Thyroid gland (tissue), 4 donors: ENCODE measurements at regions not wholly inside any gene's neighbourhood (a gene's known extent, or its start where the extent isn't known, plus 50 kb on each side); places are given as distances from the start of the nearest gene placed in this dataset.

Source experiments
- POLR2A ChIP-seq, 2 donors: fragments of 450-650 bp; IDR thresholded peaks; one replicate each; pipeline ENCODE4 v1.6.1; 2017; ENCODE audit warnings: antibody characterized with exemption in 2 of 2, mild to moderate bottlenecking in 2 of 2, moderate library complexity in 1 of 2
- TF ChIP-seq, protein P1 (sequence below), 6 experiments: fragments of 200-600 bp in 3 of 6; fragments of 450-650 bp in 3 of 6; sonication (generic) in 3 of 6; IDR thresholded peaks; one replicate each; pipeline ENCODE4 v1.5.1; 2016 to 2019; ENCODE audit warnings: antibody characterized with exemption in 6 of 6, mild to moderate bottlenecking in 2 of 6, inconsistent platforms in 1 of 6, moderate library complexity in 1 of 6

DNA sequence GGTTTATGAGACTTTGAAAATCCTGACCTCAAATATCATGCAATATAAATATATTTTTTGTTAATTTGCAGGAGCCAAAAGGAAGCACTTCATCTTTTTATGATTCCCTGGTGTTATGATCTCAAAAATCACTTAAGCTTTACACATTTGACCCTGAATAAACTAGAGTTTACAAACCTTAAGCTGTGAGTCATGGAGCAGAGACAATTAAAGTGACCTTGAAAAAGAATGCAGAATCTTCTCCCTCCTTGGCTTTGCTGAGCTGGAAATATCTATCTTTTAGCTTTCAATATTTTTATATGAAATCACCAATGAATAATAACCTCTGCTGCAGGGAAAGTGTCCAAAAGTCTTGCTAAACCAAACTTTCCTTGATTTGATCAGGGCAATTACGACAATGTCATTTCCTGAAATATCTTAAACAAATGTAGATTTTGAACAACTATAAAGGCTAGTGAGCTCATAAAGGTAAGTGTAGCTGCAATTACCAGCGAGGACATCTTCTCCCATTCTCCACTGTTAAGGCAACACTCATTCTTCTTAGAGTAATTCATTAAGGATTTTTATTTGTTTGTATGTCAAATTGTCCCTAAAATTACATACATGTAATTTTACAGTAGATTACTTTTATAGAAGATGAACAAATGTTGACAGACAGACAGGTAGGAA, 747.0 kb upstream of the LUZP2 start:
- TF ChIP-seq, protein P1, sequence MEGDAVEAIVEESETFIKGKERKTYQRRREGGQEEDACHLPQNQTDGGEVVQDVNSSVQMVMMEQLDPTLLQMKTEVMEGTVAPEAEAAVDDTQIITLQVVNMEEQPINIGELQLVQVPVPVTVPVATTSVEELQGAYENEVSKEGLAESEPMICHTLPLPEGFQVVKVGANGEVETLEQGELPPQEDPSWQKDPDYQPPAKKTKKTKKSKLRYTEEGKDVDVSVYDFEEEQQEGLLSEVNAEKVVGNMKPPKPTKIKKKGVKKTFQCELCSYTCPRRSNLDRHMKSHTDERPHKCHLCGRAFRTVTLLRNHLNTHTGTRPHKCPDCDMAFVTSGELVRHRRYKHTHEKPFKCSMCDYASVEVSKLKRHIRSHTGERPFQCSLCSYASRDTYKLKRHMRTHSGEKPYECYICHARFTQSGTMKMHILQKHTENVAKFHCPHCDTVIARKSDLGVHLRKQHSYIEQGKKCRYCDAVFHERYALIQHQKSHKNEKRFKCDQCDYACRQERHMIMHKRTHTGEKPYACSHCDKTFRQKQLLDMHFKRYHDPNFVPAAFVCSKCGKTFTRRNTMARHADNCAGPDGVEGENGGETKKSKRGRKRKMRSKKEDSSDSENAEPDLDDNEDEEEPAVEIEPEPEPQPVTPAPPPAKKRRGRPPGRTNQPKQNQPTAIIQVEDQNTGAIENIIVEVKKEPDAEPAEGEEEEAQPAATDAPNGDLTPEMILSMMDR (IDR thresholded peaks at IDR 0.05), result no peak
- no peak for TF ChIP-seq POLR2A (IDR thresholded peaks at IDR 0.05)
